Activated CD8-positive, alpha-beta T cell treated with anti-CD3 and anti-CD28 coated beads for 36 hours (primary cell): ENCODE measurements at regions not wholly inside any gene's neighbourhood (a gene's known extent, or its start where the extent isn't known, plus 50 kb on each side); places are given as distances from the start of the nearest gene placed in this dataset.

ENCODE experiments used
- ATAC-seq: fragments of 200-7000 bp; cut with Tn5 transposase; one replicate; pipeline ENCODE4 v1.10.0; 2021; ENCODE audit warnings: mild to moderate bottlenecking, moderate library complexity
- CTCF ChIA-PET: fragments of 350-600 bp; sonication (Branson Sonifier 250); formaldehyde crosslinking; loops from one replicate; lab custom pipeline; 2021; ENCODE audit warnings: antibody characterized with exemption; lab: Charles Lee
- POLR2A ChIA-PET: fragments of 350-600 bp; sonication (Branson Sonifier 250); formaldehyde crosslinking; loops from one replicate; lab custom pipeline; 2021; ENCODE audit warnings: antibody characterized with exemption; lab: Charles Lee
- DNase-seq: peaks from one replicate; pipeline ENCODE4 v3.0.0-alpha.2; 2020
- H3K27ac Mint-ChIP-seq: one replicate; pipeline ENCODE4 v1.8.0; 2021; ENCODE audit warnings: mild to moderate bottlenecking, mixed read lengths
- H3K27me3 Mint-ChIP-seq: one replicate; pipeline ENCODE4 v1.8.0; 2021; ENCODE audit warnings: mixed read lengths
- H3K36me3 Mint-ChIP-seq: one replicate; pipeline ENCODE4 v1.8.0; 2021; ENCODE audit warnings: low read depth, mixed read lengths
- H3K4me1 Mint-ChIP-seq: one replicate; pipeline ENCODE4 v1.8.0; 2021; ENCODE audit warnings: low read depth, mixed read lengths
- H3K4me3 Mint-ChIP-seq: one replicate; pipeline ENCODE4 v1.8.0; 2021; ENCODE audit warnings: mild to moderate bottlenecking, moderate library complexity, mixed read lengths
- H3K9me3 Mint-ChIP-seq: one replicate; pipeline ENCODE4 v1.8.0; 2021; ENCODE audit warnings: mixed read lengths
- intact Hi-C: fragments of 100-400 bp; cut with micrococcal nuclease; formaldehyde crosslinking; loops from one replicate; pipeline ENCODE4 v1.10.0; 2022
- TF ChIP-seq, protein P1 (sequence below): fragments of 200-600 bp; IDR thresholded peaks from one replicate; pipeline ENCODE4 v1.8.0; 2022; ENCODE audit warnings: antibody characterized with exemption, mild to moderate bottlenecking

DNA sequence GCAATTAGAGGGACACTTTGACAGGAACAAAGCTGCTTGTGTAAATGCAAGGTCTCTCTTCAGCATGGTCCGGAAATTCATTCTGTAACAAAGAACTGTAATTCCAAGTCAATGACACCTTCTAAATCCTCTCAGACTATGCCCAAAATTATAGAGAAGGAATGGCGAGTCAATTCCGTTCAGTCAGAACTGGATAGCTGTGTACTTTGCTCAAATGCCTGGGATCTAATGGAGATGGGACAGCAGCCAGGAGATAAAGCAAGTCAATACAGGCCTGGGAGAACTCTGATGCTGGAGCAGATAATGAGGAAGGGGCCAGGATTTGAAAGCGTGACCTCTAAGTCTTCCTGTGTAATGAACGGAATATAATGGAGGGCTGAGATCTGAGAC, 96.4 kb upstream of the SPRY4 start:
- Mint-ChIP-seq H3K9me3 (peaks cover 11% of the 10 kb centered on the region), H3K4me3 (no peak overlapping the region), H3K4me1 (peaks cover 26% of the 10 kb centered on the region), H3K36me3 (no peaks in the 10 kb centered on the region), H3K27me3 (no peaks in the 10 kb centered on the region), H3K27ac (no peak overlapping the region)
- ATAC-seq (no peak), DNase-seq (no peak)
- ChIA-PET POLR2A (no interaction called here), CTCF (interaction anchor here (0.6 kb wide), 1 partner anchor 234 kb away, joined by 3 read pairs; no protein-coding TSS in a partner anchor)
- intact Hi-C loops, result no loop called here
- TF ChIP-seq, protein P1, sequence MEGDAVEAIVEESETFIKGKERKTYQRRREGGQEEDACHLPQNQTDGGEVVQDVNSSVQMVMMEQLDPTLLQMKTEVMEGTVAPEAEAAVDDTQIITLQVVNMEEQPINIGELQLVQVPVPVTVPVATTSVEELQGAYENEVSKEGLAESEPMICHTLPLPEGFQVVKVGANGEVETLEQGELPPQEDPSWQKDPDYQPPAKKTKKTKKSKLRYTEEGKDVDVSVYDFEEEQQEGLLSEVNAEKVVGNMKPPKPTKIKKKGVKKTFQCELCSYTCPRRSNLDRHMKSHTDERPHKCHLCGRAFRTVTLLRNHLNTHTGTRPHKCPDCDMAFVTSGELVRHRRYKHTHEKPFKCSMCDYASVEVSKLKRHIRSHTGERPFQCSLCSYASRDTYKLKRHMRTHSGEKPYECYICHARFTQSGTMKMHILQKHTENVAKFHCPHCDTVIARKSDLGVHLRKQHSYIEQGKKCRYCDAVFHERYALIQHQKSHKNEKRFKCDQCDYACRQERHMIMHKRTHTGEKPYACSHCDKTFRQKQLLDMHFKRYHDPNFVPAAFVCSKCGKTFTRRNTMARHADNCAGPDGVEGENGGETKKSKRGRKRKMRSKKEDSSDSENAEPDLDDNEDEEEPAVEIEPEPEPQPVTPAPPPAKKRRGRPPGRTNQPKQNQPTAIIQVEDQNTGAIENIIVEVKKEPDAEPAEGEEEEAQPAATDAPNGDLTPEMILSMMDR, result no peak

DNA sequence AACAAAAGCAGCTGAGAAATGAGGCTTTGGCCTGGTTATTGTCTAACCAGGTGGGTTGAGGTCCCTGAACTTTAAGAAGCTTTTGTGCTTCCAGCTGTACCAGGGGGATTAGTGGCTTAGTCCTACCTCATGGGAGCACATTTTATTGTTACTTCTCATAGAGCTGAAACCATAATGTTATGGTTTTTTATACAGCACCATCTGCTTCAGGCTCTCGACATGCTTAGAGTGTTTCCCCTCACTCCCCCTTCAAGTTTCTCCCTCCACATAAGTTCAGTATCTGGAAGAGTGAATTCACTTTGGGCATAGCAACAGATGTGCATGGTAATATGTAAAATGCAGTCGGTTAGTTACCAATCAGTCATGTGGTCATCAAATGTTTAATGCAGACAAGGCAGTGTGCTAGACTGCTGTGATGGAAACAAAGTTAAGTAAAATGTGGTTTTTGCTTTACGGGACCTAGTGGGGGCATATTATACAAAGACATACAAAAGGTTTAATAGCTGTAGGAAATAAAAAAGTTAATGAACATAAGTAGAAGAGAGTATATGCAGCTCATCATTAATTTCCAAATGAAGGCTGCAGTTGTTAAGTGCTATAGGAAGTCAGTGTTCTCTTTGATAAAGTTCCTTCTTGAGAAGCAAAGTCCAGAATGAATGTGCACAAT, 95.9 kb upstream of the SPRY4 start:
- TF ChIP-seq, protein P1, result no peak
- Mint-ChIP-seq H3K27ac (no peak overlapping the region), H3K4me1 (peaks cover 21% of the 10 kb centered on the region), H3K36me3 (no peaks in the 10 kb centered on the region), H3K4me3 (no peak overlapping the region), H3K27me3 (no peaks in the 10 kb centered on the region), H3K9me3 (peaks cover 7% of the 10 kb centered on the region)
- ATAC-seq, result no peak
- no peak for DNase-seq
- POLR2A ChIA-PET, result no interaction called here
- intact Hi-C loops, result no loop called here
- CTCF ChIA-PET, result interaction anchor here (0.6 kb wide), 1 partner anchor 235 kb away, joined by 3 read pairs; no protein-coding TSS in a partner anchor

DNA sequence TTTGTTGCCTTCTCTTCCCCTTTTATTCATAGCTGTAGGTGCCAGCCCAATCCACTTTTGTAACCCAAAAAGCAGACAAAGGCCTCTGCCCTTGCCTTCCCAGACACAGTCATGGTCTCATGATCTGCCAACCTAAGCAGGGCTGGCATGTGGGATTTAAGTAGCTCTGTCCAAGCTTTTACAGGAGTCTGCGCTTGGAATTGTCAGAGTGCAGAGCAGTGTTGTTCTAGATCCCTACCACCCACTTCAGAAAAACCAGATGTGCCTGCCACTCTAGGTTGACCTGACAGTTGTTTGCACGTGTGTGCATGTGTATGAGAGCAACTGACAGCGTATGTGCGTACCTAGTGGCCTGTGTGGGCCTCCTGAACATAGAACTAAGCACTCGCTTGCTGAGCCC, 87.8 kb upstream of the SPRY4 start:
- ChIA-PET POLR2A (no interaction called here), CTCF (no interaction called here)
- H3K27me3 Mint-ChIP-seq, result no peaks in the 10 kb centered on the region
- H3K9me3 Mint-ChIP-seq, result no peaks in the 10 kb centered on the region
- H3K27ac Mint-ChIP-seq, result no peak overlapping the region
- intact Hi-C loops, result no loop called here
- TF ChIP-seq, protein P1, result no peak
- no peak overlapping the region for H3K4me3 Mint-ChIP-seq
- DNase-seq (no peak), ATAC-seq (no peak)
- H3K36me3 Mint-ChIP-seq, result no peaks in the 10 kb centered on the region
- H3K4me1 Mint-ChIP-seq, result no peaks in the 10 kb centered on the region

GRCh38 chr5:142411656-142412425, 87.0 kb upstream of the SPRY4 start:
- Mint-ChIP-seq H3K36me3 (no peaks in the 10 kb centered on the region), H3K9me3 (no peaks in the 10 kb centered on the region), H3K4me3 (no peak overlapping the region), H3K4me1 (no peaks in the 10 kb centered on the region), H3K27me3 (peaks cover 2% of the 10 kb centered on the region), H3K27ac (no peak overlapping the region)
- TF ChIP-seq, protein P1, result no peak
- CTCF ChIA-PET, result no interaction called here
- ATAC-seq (no peak), DNase-seq (no peak)
- POLR2A ChIA-PET, result no interaction called here
- intact Hi-C loops, result no loop called here

GRCh38 chr5:142411103-142411502, 86.3 kb upstream of the SPRY4 start:
- H3K36me3 Mint-ChIP-seq, result no peaks in the 10 kb centered on the region
- no peaks in the 10 kb centered on the region for H3K9me3 Mint-ChIP-seq
- peaks cover 2% of the 10 kb centered on the region for H3K27me3 Mint-ChIP-seq
- intact Hi-C loops, result no loop called here
- no peak for DNase-seq
- no peaks in the 10 kb centered on the region for H3K4me1 Mint-ChIP-seq
- ChIA-PET POLR2A (no interaction called here), CTCF (no interaction called here)
- no peak overlapping the region for H3K27ac Mint-ChIP-seq
- H3K4me3 Mint-ChIP-seq, result no peak overlapping the region
- ATAC-seq, result no peak
- TF ChIP-seq, protein P1, result no peak
